ENCODE measurements at regions not wholly inside any gene's neighbourhood (a gene's known extent, or its start where the extent isn't known, plus 50 kb on each side); places are given as distances from the start of the nearest gene placed in this dataset.

- DNase-seq (ENCODE audit: low read depth in 2 of 2), result no peak
Observed at GRCh38 chr4:17174751-17175150, 276.3 kb upstream of the LDB2 start.

GRCh38 chr4:17173300-17173699 lies 274.9 kb upstream of the LDB2 start:
- no peak for DNase-seq (ENCODE audit: low read depth in 2 of 2)

GRCh38 chr4:17170131-17170530 lies 271.7 kb upstream of the LDB2 start:
- DNase-seq (ENCODE audit: low read depth in 2 of 2), result no peak

- no peak for DNase-seq (ENCODE audit: low read depth in 2 of 2)
Observed at GRCh38 chr4:17169699-17170098, 271.3 kb upstream of the LDB2 start.

- DNase-seq (ENCODE audit: low read depth in 2 of 2), result no peak
Observed at GRCh38 chr4:17168571-17168970, 270.1 kb upstream of the LDB2 start.

- no peak for DNase-seq (ENCODE audit: low read depth in 2 of 2)
Observed at GRCh38 chr4:17166954-17167353, 268.5 kb upstream of the LDB2 start.

- DNase-seq (ENCODE audit: low read depth in 2 of 2), result no peak
Observed at GRCh38 chr4:17165286-17165685, 266.8 kb upstream of the LDB2 start.

GRCh38 chr4:17164666-17165065 lies 266.2 kb upstream of the LDB2 start:
- DNase-seq (ENCODE audit: low read depth in 2 of 2), result no peak

GRCh38 chr4:17163156-17163771 lies 264.8 kb upstream of the LDB2 start:
- no peak for DNase-seq (ENCODE audit: low read depth in 2 of 2)

GRCh38 chr4:17157304-17157703 lies 258.9 kb upstream of the LDB2 start:
- no peak for DNase-seq (ENCODE audit: low read depth in 2 of 2)

GRCh38 chr4:17155486-17155885 lies 257.0 kb upstream of the LDB2 start:
- DNase-seq (ENCODE audit: low read depth in 2 of 2), result no peak

GRCh38 chr4:17153572-17153971 lies 255.1 kb upstream of the LDB2 start:
- DNase-seq (ENCODE audit: low read depth in 2 of 2), result no peak

GRCh38 chr4:17152941-17153540 lies 254.6 kb upstream of the LDB2 start:
- DNase-seq (ENCODE audit: low read depth in 2 of 2), result no peak

- no peak for DNase-seq (ENCODE audit: low read depth in 2 of 2)
Observed at GRCh38 chr4:17142232-17142711, 243.8 kb upstream of the LDB2 start.

GRCh38 chr4:17138847-17139246 lies 240.4 kb upstream of the LDB2 start:
- DNase-seq (ENCODE audit: low read depth in 2 of 2), result no peak

- no peak for DNase-seq (ENCODE audit: low read depth in 2 of 2)
Observed at GRCh38 chr4:17134565-17134964, 236.1 kb upstream of the LDB2 start.

- DNase-seq (ENCODE audit: low read depth in 2 of 2), result no peak
Observed at GRCh38 chr4:17134100-17134499, 235.7 kb upstream of the LDB2 start.

GRCh38 chr4:17132226-17132625 lies 233.8 kb upstream of the LDB2 start:
- DNase-seq (ENCODE audit: low read depth in 2 of 2), result no peak

GRCh38 chr4:17128268-17128667 lies 229.8 kb upstream of the LDB2 start:
- DNase-seq (ENCODE audit: low read depth in 2 of 2), result no peak

- DNase-seq (ENCODE audit: low read depth in 2 of 2), result no peak
Observed at GRCh38 chr4:17126321-17126966, 228.0 kb upstream of the LDB2 start.

- DNase-seq (ENCODE audit: low read depth in 2 of 2), result no peak
Observed at GRCh38 chr4:17124767-17125166, 226.3 kb upstream of the LDB2 start.

GRCh38 chr4:17120761-17121160 lies 222.3 kb upstream of the LDB2 start:
- no peak for DNase-seq (ENCODE audit: low read depth in 2 of 2)

GRCh38 chr4:17117746-17118145 lies 219.3 kb upstream of the LDB2 start:
- DNase-seq (ENCODE audit: low read depth in 2 of 2), result no peak
